ENCODE measurements at regions not wholly inside any gene's neighbourhood (a gene's known extent, or its start where the extent isn't known, plus 50 kb on each side); places are given as distances from the start of the nearest gene placed in this dataset.

DNA sequence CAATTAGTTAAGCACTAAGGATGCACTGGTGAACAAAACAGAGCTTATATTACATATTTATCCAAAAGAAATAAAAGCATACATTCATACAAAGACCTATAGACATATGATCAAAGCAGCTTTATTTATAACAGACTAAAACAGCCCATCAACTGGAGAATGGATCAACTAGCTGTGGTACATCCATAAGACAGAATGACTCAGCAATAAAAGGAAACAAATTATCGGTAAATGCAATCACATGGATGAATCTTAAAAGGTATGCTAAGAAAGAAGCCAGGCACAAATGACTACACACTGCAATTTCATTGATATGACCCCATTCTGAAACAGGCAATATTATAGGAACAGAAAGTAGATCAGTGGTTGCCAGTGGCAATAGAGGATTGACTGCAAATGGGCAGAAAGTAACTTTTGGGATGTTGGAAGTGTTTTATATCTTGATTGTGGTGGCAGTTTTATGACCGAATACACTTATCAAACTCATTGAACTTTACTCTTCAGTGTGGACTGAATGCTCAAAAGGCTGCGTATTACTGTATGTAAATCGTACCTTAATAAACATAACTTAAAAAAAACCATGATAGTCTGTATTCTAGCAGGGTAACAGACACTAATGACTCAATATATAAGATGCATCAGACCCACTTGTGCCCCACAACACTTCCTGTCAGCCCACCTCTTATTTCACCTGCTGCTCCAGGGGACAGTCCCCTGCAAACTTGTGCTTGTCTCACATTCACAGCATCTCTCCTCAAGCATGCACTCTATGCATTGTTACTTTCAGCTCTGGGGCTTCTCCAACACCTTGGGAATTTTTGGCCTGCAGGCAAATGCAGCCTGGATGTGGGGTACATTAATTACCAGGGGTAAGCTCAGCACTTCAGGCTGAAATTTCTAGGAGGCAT lies 59.1 kb downstream of the MID1IP1 start (continued):
- TF ChIP-seq, protein P1, sequence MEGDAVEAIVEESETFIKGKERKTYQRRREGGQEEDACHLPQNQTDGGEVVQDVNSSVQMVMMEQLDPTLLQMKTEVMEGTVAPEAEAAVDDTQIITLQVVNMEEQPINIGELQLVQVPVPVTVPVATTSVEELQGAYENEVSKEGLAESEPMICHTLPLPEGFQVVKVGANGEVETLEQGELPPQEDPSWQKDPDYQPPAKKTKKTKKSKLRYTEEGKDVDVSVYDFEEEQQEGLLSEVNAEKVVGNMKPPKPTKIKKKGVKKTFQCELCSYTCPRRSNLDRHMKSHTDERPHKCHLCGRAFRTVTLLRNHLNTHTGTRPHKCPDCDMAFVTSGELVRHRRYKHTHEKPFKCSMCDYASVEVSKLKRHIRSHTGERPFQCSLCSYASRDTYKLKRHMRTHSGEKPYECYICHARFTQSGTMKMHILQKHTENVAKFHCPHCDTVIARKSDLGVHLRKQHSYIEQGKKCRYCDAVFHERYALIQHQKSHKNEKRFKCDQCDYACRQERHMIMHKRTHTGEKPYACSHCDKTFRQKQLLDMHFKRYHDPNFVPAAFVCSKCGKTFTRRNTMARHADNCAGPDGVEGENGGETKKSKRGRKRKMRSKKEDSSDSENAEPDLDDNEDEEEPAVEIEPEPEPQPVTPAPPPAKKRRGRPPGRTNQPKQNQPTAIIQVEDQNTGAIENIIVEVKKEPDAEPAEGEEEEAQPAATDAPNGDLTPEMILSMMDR (IDR thresholded peaks at IDR 0.05 in 2 of 3, conservative IDR thresholded peaks at IDR 0.05 in 1 of 3; ENCODE audit: insufficient read depth in 2 of 3, low read depth in 1 of 3, low read length in 3 of 3) = no peak
- TF ChIP-seq ZNF316 (IDR thresholded peaks at IDR 0.05) (peak; percentile 70), ZSCAN32 (CRISPR knock-in tag; IDR thresholded peaks at IDR 0.05) (no peak), RFX5 (IDR thresholded peaks at IDR 0.05; ENCODE audit: low read depth, low read length) (no peak), C11orf30 (IDR thresholded peaks at IDR 0.05; ENCODE audit: low read depth) (peak; percentile 32; the same call in 1 of the 2 replicates), CBX2 (IDR thresholded peaks at IDR 0.05; ENCODE audit: insufficient read depth, low read length, poor library complexity, severe bottlenecking) (no peak), ZBED1 (IDR thresholded peaks at IDR 0.05) (no peak), ZFP36 (IDR thresholded peaks at IDR 0.05; ENCODE audit: low read depth, low read length, partially characterized antibody) (no peak), MYC (IDR thresholded peaks at IDR 0.05; ENCODE audit: low read depth, low read length) (no peak), MYC (CRISPR knock-in tag; IDR thresholded peaks at IDR 0.05; ENCODE audit: borderline replicate concordance, low read depth) (no peak), SMAD2 (IDR thresholded peaks at IDR 0.05; ENCODE audit: low read depth, low read length) (no peak), CBX8 (IDR thresholded peaks at IDR 0.05; ENCODE audit: borderline replicate concordance, extremely low read depth, low read depth, low read length, poor library complexity, severe bottlenecking) (no peak), SLC30A9 (CRISPR knock-in tag; IDR thresholded peaks at IDR 0.05) (no peak), CCNT2 (IDR thresholded peaks at IDR 0.05; ENCODE audit: borderline replicate concordance, extremely low read depth, insufficient read length, low read depth, low read length) (no peak), SRSF3 (IDR thresholded peaks at IDR 0.05; ENCODE audit: insufficient read depth, low read length) (no peak), CAMTA2 (CRISPR knock-in tag; conservative IDR thresholded peaks at IDR 0.05) (no peak), ZNF324 (CRISPR knock-in tag; IDR thresholded peaks at IDR 0.05) (no peak), MTA3 (IDR thresholded peaks at IDR 0.05; ENCODE audit: borderline replicate concordance) (no peak), POU5F1 (IDR thresholded peaks at IDR 0.05; ENCODE audit: borderline replicate concordance, low read depth, low read length, partially characterized antibody) (no peak), KLF1 (tag; IDR thresholded peaks at IDR 0.05) (no peak), ZNF717 (CRISPR knock-in tag; IDR thresholded peaks at IDR 0.05) (no peak), SETDB1 (IDR thresholded peaks at IDR 0.05; ENCODE audit: low read length) (no peak)
- TF ChIP-seq, protein P2, sequence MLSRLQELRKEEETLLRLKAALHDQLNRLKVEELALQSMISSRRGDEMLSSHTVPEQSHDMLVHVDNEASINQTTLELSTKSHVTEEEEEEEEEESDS (CRISPR knock-in tag; IDR thresholded peaks at IDR 0.05) = no peak
- TF ChIP-seq, protein P3, sequence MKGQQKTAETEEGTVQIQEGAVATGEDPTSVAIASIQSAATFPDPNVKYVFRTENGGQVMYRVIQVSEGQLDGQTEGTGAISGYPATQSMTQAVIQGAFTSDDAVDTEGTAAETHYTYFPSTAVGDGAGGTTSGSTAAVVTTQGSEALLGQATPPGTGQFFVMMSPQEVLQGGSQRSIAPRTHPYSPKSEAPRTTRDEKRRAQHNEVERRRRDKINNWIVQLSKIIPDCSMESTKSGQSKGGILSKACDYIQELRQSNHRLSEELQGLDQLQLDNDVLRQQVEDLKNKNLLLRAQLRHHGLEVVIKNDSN (CRISPR knock-in tag; IDR thresholded peaks at IDR 0.05) = no peak
- TF ChIP-seq, protein P4, sequence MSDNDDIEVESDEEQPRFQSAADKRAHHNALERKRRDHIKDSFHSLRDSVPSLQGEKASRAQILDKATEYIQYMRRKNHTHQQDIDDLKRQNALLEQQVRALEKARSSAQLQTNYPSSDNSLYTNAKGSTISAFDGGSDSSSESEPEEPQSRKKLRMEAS (CRISPR knock-in tag; IDR thresholded peaks at IDR 0.05) = no peak
- TF ChIP-seq, protein P5, sequence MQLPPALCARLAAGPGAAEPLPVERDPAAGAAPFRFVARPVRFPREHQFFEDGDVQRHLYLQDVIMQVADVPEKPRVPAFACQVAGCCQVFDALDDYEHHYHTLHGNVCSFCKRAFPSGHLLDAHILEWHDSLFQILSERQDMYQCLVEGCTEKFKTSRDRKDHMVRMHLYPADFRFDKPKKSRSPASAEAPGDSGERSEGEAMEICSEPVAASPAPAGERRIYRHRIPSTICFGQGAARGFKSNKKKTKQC (CRISPR knock-in tag; IDR thresholded peaks at IDR 0.05) = no peak
